DND-41 (cell line): ENCODE measurements at regions not wholly inside any gene's neighbourhood (a gene's known extent, or its start where the extent isn't known, plus 50 kb on each side); places are given as distances from the start of the nearest gene placed in this dataset.

Experiments
- ATAC-seq: fragments of 200-7000 bp; cut with Tn5 transposase; 3 replicates; pipeline ENCODE4 v1.9.1; 2021; ENCODE audit warnings: low read depth; ENCODE audit not compliant: insufficient read depth
- DNase-seq: peaks from one replicate; pipeline ENCODE4 v3.0.0-alpha.2; 2020
- H2AFZ ChIP-seq: 2 replicates; pipeline ENCODE4 v1.6.0; 2012; ENCODE audit warnings: low read depth, low read length
- H3K27ac ChIP-seq: 2 replicates; pipeline ENCODE4 v1.5.1; 2012; ENCODE audit warnings: low read length, inconsistent platforms
- H3K27me3 ChIP-seq: fragments of 200-600 bp; sonication (generic); 2 replicates; pipeline ENCODE4 v1.6.0; 2012; ENCODE audit warnings: low read length, mild to moderate bottlenecking, inconsistent platforms; ENCODE audit not compliant: insufficient read depth, poor library complexity
- H3K36me3 ChIP-seq: 2 replicates; pipeline ENCODE4 v1.5.1; 2012; ENCODE audit warnings: low read length, inconsistent platforms; ENCODE audit not compliant: insufficient read depth
- H3K4me1 ChIP-seq: 2 replicates; pipeline ENCODE4 v1.5.1; 2012; ENCODE audit warnings: mild to moderate bottlenecking, low read length; ENCODE audit not compliant: insufficient read depth
- H3K4me2 ChIP-seq: 2 replicates; pipeline ENCODE4 v1.6.0; 2012; ENCODE audit warnings: mild to moderate bottlenecking, moderate library complexity, low read length, inconsistent platforms; ENCODE audit not compliant: insufficient read depth
- H3K4me3 ChIP-seq, 2 experiments: fragments of 200-600 bp in 1 of 2; shearing (Covaris generic) in 1 of 2; 2 replicates each; pipeline ENCODE4 v1.5.1; 2012 to 2016; ENCODE audit warnings: inconsistent platforms in 2 of 2, low read length in 2 of 2, mild to moderate bottlenecking in 2 of 2, low read depth in 1 of 2, moderate library complexity in 1 of 2
- H3K79me2 ChIP-seq: 2 replicates; pipeline ENCODE4 v1.6.0; 2012; ENCODE audit warnings: low read length, inconsistent platforms; ENCODE audit not compliant: insufficient read depth
- H3K9ac ChIP-seq: 2 replicates; pipeline ENCODE4 v1.6.0; 2012; ENCODE audit warnings: low read depth, mild to moderate bottlenecking, inconsistent platforms, low read length, moderate library complexity
- H3K9me3 ChIP-seq: 2 replicates; pipeline ENCODE4 v1.5.1; 2012; ENCODE audit warnings: low read length, moderate library complexity, mild to moderate bottlenecking, inconsistent platforms; ENCODE audit not compliant: insufficient read depth, severe bottlenecking
- H4K20me1 ChIP-seq: 2 replicates; pipeline ENCODE4 v1.6.0; 2012; ENCODE audit warnings: low read length; ENCODE audit not compliant: insufficient read depth
- CTCF ChIP-seq: IDR thresholded peaks from 2 replicates; pipeline ENCODE4 v1.5.1; 2012; ENCODE audit warnings: borderline replicate concordance, low read length, moderate library complexity, mild to moderate bottlenecking; ENCODE audit not compliant: poor library complexity, severe bottlenecking; ENCODE audit errors: extremely low read depth
- EZH2 ChIP-seq: IDR thresholded peaks from 3 replicates; pipeline ENCODE4 v1.6.1; 2012; ENCODE audit warnings: borderline replicate concordance, low read depth, mild to moderate bottlenecking, moderate library complexity, low read length, inconsistent platforms; ENCODE audit not compliant: severe bottlenecking

GRCh38 chr5:96248131-96248530, 184.9 kb downstream of the PCSK1 start:
- H3K4me2 ChIP-seq = no peak overlapping the region
- H3K9me3 ChIP-seq = no peaks in the 10 kb centered on the region
- H2AFZ ChIP-seq = no peak overlapping the region
- no peak overlapping the region for H3K9ac ChIP-seq
- H4K20me1 ChIP-seq = no peaks in the 10 kb centered on the region
- TF ChIP-seq EZH2 (no peak), CTCF (no peak)
- H3K27me3 ChIP-seq = no peaks in the 10 kb centered on the region
- no peaks in the 10 kb centered on the region for H3K4me1 ChIP-seq
- no peak overlapping the region for H3K4me3 ChIP-seq
- no peak for ATAC-seq
- no peak overlapping the region for H3K27ac ChIP-seq
- no peak for DNase-seq
- no peaks in the 10 kb centered on the region for H3K36me3 ChIP-seq
- H3K79me2 ChIP-seq = no peaks in the 10 kb centered on the region

GRCh38 chr5:96247708-96248107, 185.3 kb downstream of the PCSK1 start:
- H3K4me1 ChIP-seq = no peaks in the 10 kb centered on the region
- no peak overlapping the region for H3K9ac ChIP-seq
- H3K27ac ChIP-seq = no peak overlapping the region
- H3K9me3 ChIP-seq = no peaks in the 10 kb centered on the region
- H2AFZ ChIP-seq = no peak overlapping the region
- H3K79me2 ChIP-seq = no peaks in the 10 kb centered on the region
- H3K4me2 ChIP-seq = no peak overlapping the region
- TF ChIP-seq CTCF = no peak
- TF ChIP-seq EZH2 = no peak
- H4K20me1 ChIP-seq = no peaks in the 10 kb centered on the region
- no peak overlapping the region for H3K4me3 ChIP-seq
- H3K36me3 ChIP-seq = no peaks in the 10 kb centered on the region
- no peaks in the 10 kb centered on the region for H3K27me3 ChIP-seq
- no peak for DNase-seq
- ATAC-seq = no peak

GRCh38 chr5:96247097-96247701, 185.8 kb downstream of the PCSK1 start:
- TF ChIP-seq EZH2 (no peak), CTCF (no peak)
- no peak for ATAC-seq
- H3K9ac ChIP-seq = no peak overlapping the region

More at GRCh38 chr5:96247097-96247701, 185.8 kb downstream of the PCSK1 start:
- H3K27me3 ChIP-seq = no peaks in the 10 kb centered on the region
- no peak overlapping the region for H2AFZ ChIP-seq
- H3K4me3 ChIP-seq = no peak overlapping the region
- H4K20me1 ChIP-seq = no peaks in the 10 kb centered on the region
- H3K27ac ChIP-seq = no peak overlapping the region
- H3K79me2 ChIP-seq = no peaks in the 10 kb centered on the region
- no peak overlapping the region for H3K4me2 ChIP-seq
- H3K9me3 ChIP-seq = no peaks in the 10 kb centered on the region
- no peaks in the 10 kb centered on the region for H3K4me1 ChIP-seq
- DNase-seq = no peak
- no peaks in the 10 kb centered on the region for H3K36me3 ChIP-seq
